ENCODE measurements at regions not wholly inside any gene's neighbourhood (a gene's known extent, or its start where the extent isn't known, plus 50 kb on each side); places are given as distances from the start of the nearest gene placed in this dataset.

- DNase-seq (ENCODE audit: low read depth) = no peak
- TF ChIP-seq CTCF (conservative IDR thresholded peaks at IDR 0.05; ENCODE audit: low read depth, low read length) = no peak
- H3K4me3 ChIP-seq (ENCODE audit: low read depth, low read length) = no peak overlapping the region
These were observed 2452.5 kb downstream of the TP53TG3F start for GRCh38 chr16:35911899-35912298.

- H3K4me3 ChIP-seq (ENCODE audit: low read depth, low read length) = no peak overlapping the region
- DNase-seq (ENCODE audit: low read depth) = no peak
- no peak for TF ChIP-seq CTCF (conservative IDR thresholded peaks at IDR 0.05; ENCODE audit: low read depth, low read length)
These were observed 2472.3 kb downstream of the TP53TG3F start for GRCh38 chr16:35931722-35932121.
